Neural crest cell (in vitro differentiated cells): ENCODE measurements at regions not wholly inside any gene's neighbourhood (a gene's known extent, or its start where the extent isn't known, plus 50 kb on each side); places are given as distances from the start of the nearest gene placed in this dataset.

Experiments
- DNase-seq: peaks from one replicate; pipeline ENCODE4 v3.0.0; 2021; ENCODE audit warnings: low read depth, mixed read lengths, low spot score
- H3K27ac Mint-ChIP-seq: one replicate; pipeline ENCODE4 v1.8.0; 2021; ENCODE audit warnings: mild to moderate bottlenecking, mixed read lengths; ENCODE audit not compliant: unreplicated experiment
- H3K27me3 Mint-ChIP-seq: 2 replicates; pipeline ENCODE4 v1.8.0; 2021; ENCODE audit warnings: low read depth, mild to moderate bottlenecking, mixed read lengths
- H3K36me3 Mint-ChIP-seq: 2 replicates; pipeline ENCODE4 v1.8.0; 2021; ENCODE audit warnings: low read depth, mild to moderate bottlenecking, mixed read lengths
- H3K4me1 Mint-ChIP-seq: 2 replicates; pipeline ENCODE4 v1.8.0; 2021; ENCODE audit warnings: mixed read lengths
- H3K4me3 Mint-ChIP-seq: one replicate; pipeline ENCODE4 v1.8.0; 2021; ENCODE audit warnings: mild to moderate bottlenecking, mixed read lengths
- H3K9me3 Mint-ChIP-seq: 2 replicates; pipeline ENCODE4 v1.8.0; 2021; ENCODE audit warnings: mixed read lengths
- CTCF ChIP-seq: fragments of 200-600 bp; sonication (generic); conservative IDR thresholded peaks from 2 replicates; pipeline ENCODE4 v1.5.0; 2021; ENCODE audit warnings: antibody characterized with exemption, mild to moderate bottlenecking

DNA sequence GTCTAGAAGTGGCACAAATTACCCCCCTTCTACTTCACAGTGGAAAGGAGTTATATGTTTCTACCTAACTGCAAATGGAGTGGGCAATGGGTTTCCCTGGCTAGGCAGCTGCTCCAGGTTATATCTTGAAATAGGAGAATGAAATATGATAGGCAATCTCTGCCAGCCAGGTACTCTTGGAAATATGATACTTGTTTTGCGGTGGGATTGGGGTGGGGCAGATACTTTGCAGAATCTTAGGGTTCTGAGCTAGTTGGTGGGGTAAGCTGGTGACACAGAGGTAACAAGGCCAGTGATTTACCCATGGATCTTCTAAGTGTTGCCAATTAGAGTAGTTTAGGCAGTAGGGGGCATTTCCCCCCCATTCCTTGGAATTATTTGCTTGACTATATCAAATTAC is 140.1 kb downstream of the ATP23 start:
- Mint-ChIP-seq H3K27me3 (no peaks in the 10 kb centered on the region), H3K9me3 (no peaks in the 10 kb centered on the region), H3K4me3 (no peak overlapping the region), H3K36me3 (no peaks in the 10 kb centered on the region), H3K27ac (no peak overlapping the region), H3K4me1 (peaks cover 4% of the 10 kb centered on the region)
- DNase-seq: no peak
- no peak for TF ChIP-seq CTCF

GRCh38 chr12:58082996-58083395 is 141.6 kb downstream of the ATP23 start:
- H3K36me3 Mint-ChIP-seq: no peaks in the 10 kb centered on the region
- DNase-seq: no peak
- H3K4me3 Mint-ChIP-seq: no peak overlapping the region
- H3K4me1 Mint-ChIP-seq: peaks cover 4% of the 10 kb centered on the region
- H3K9me3 Mint-ChIP-seq: no peaks in the 10 kb centered on the region
- TF ChIP-seq CTCF: no peak
- peak overlapping the region; percentile 4 for H3K27ac Mint-ChIP-seq
- H3K27me3 Mint-ChIP-seq: no peaks in the 10 kb centered on the region

GRCh38 chr12:58086006-58086405 is 144.6 kb downstream of the ATP23 start:
- no peaks in the 10 kb centered on the region for H3K27me3 Mint-ChIP-seq
- no peak overlapping the region for H3K4me3 Mint-ChIP-seq
- H3K36me3 Mint-ChIP-seq: no peaks in the 10 kb centered on the region
- no peak for DNase-seq
- H3K9me3 Mint-ChIP-seq: no peaks in the 10 kb centered on the region
- H3K4me1 Mint-ChIP-seq: no peaks in the 10 kb centered on the region
- H3K27ac Mint-ChIP-seq: no peak overlapping the region
- no peak for TF ChIP-seq CTCF

DNA sequence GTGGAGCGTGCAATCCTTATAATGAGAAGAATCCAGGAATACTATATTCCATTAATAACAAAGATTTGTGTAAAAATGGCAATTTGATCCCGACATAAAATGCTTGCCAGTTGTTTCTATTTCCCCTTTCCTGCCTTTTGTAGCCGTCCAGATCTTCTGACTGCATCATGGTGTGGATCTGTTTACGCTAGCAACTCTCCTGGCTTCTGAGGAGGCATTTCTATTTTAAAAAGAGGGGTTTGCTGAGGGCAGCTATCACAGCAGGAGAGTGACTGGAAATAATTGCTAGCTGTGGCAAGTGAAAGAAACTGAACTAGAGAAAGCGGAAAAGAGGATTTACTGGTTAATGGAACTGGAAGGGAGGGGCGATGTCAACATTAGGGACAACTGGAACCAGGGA is 145.6 kb downstream of the ATP23 start:
- H3K4me1 Mint-ChIP-seq: no peaks in the 10 kb centered on the region
- no peaks in the 10 kb centered on the region for H3K36me3 Mint-ChIP-seq
- peak overlapping the region; percentile 28 for H3K27ac Mint-ChIP-seq
- DNase-seq: no peak
- no peak for TF ChIP-seq CTCF
- no peak overlapping the region for H3K4me3 Mint-ChIP-seq
- H3K27me3 Mint-ChIP-seq: no peaks in the 10 kb centered on the region
- H3K9me3 Mint-ChIP-seq: no peaks in the 10 kb centered on the region

- no peak overlapping the region for H3K27ac Mint-ChIP-seq
- no peaks in the 10 kb centered on the region for H3K4me1 Mint-ChIP-seq
- TF ChIP-seq CTCF: no peak
- H3K9me3 Mint-ChIP-seq: no peaks in the 10 kb centered on the region
- no peaks in the 10 kb centered on the region for H3K36me3 Mint-ChIP-seq
- no peaks in the 10 kb centered on the region for H3K27me3 Mint-ChIP-seq
- no peak for DNase-seq
- no peak overlapping the region for H3K4me3 Mint-ChIP-seq
Observed at GRCh38 chr12:58087423-58088127, 146.2 kb downstream of the ATP23 start.

GRCh38 chr12:58089588-58089987 is 148.2 kb downstream of the ATP23 start:
- no peaks in the 10 kb centered on the region for H3K4me1 Mint-ChIP-seq
- H3K27ac Mint-ChIP-seq: no peak overlapping the region
- no peaks in the 10 kb centered on the region for H3K9me3 Mint-ChIP-seq
- H3K36me3 Mint-ChIP-seq: no peaks in the 10 kb centered on the region
- no peaks in the 10 kb centered on the region for H3K27me3 Mint-ChIP-seq
- no peak overlapping the region for H3K4me3 Mint-ChIP-seq
- no peak for DNase-seq
- TF ChIP-seq CTCF: no peak
